ENCODE measurements at regions not wholly inside any gene's neighbourhood (a gene's known extent, or its start where the extent isn't known, plus 50 kb on each side); places are given as distances from the start of the nearest gene placed in this dataset.

DNA sequence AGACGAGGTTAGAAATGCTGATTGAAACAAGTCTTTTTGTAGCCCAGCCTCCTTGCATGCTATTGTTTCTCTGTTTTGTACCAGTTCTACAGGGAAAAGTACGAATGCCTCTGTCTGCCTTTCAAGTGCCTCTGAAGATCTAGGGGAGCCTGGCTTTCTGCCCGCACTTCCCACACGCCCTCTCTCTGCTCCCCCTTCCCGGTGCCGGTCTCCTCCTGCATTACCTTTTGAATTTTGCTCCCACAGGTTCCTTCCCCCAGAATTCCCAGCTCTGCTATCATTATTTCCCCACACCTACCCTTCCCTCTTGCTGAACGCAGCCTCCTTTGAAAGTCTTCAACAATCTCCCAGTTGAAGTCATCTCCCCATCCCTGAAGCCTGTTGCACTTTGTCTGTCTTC, 689.7 kb downstream of the BCL11B start:
- no peak overlapping the region for H3K4me3 Mint-ChIP-seq
- Histone ChIP-seq H3K36me3 (ENCODE audit: control insufficient read depth, insufficient read depth, low read length) (no peaks in the 10 kb centered on the region), H3K27me3 (ENCODE audit: control insufficient read depth, insufficient read depth, low read length) (no peaks in the 10 kb centered on the region), H3K4me1 (ENCODE audit: control insufficient read depth, insufficient read depth, low read length) (no peaks in the 10 kb centered on the region), H3K4me3 (ENCODE audit: low read length) (no peak overlapping the region), H3K27ac (ENCODE audit: low read length) (no peak overlapping the region), H3K9me3 (ENCODE audit: control insufficient read depth, insufficient read depth, low read length) (no peaks in the 10 kb centered on the region)
- no peak overlapping the region for H3K27ac Mint-ChIP-seq
- peaks cover 16 to 29% of the 10 kb centered on the region in 2 donors for H3K27me3 Mint-ChIP-seq (ENCODE audit: low read depth in 2 of 2)
- WGBS (ENCODE audit: insufficient coverage): 68% methylated on average over 7 of the region's 7 CpGs
- H3K4me1 Mint-ChIP-seq: no peaks in the 10 kb centered on the region
- DNase-seq (no peak), ATAC-seq (no peak)
- no peaks in the 10 kb centered on the region for H3K36me3 Mint-ChIP-seq
- intact Hi-C loops (cut with micrococcal nuclease): no loop called here
- H3K9me3 Mint-ChIP-seq: no peaks in the 10 kb centered on the region
- TF ChIP-seq, protein P1, sequence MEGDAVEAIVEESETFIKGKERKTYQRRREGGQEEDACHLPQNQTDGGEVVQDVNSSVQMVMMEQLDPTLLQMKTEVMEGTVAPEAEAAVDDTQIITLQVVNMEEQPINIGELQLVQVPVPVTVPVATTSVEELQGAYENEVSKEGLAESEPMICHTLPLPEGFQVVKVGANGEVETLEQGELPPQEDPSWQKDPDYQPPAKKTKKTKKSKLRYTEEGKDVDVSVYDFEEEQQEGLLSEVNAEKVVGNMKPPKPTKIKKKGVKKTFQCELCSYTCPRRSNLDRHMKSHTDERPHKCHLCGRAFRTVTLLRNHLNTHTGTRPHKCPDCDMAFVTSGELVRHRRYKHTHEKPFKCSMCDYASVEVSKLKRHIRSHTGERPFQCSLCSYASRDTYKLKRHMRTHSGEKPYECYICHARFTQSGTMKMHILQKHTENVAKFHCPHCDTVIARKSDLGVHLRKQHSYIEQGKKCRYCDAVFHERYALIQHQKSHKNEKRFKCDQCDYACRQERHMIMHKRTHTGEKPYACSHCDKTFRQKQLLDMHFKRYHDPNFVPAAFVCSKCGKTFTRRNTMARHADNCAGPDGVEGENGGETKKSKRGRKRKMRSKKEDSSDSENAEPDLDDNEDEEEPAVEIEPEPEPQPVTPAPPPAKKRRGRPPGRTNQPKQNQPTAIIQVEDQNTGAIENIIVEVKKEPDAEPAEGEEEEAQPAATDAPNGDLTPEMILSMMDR (IDR thresholded peaks at IDR 0.05): no peak

DNA sequence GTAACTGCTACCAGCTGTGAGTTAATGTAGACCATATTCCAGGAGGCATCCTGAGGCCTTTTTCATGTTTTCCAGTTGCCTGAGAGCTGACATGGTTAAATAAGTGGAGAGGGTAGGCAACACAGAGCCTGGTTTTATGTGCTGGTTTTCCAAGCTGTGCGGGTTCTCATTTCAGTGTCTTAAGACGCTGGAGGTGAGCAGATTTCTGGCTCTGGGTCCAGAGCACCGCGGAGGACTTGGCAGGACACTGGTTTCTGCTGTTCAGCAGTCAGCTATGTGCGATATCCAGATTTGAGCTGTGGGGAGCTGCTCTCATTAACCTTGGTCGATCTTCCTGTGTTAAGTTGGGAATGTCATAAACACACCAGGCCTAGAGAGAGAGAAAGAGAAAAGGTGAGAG, 680.8 kb downstream of the BCL11B start:
- no peaks in the 10 kb centered on the region for H3K27me3 ChIP-seq (ENCODE audit: control insufficient read depth, insufficient read depth, low read length)
- H3K9me3 Mint-ChIP-seq: no peaks in the 10 kb centered on the region
- no peaks in the 10 kb centered on the region for H3K4me1 Mint-ChIP-seq
- no peak overlapping the region for H3K27ac ChIP-seq (ENCODE audit: low read length)
- no peak overlapping the region for H3K27ac Mint-ChIP-seq
- no peak for DNase-seq
- peaks cover 1% of the 10 kb centered on the region for H3K36me3 Mint-ChIP-seq
- H3K4me1 ChIP-seq (ENCODE audit: control insufficient read depth, insufficient read depth, low read length): no peaks in the 10 kb centered on the region
- H3K9me3 ChIP-seq (ENCODE audit: control insufficient read depth, insufficient read depth, low read length): no peaks in the 10 kb centered on the region
- ATAC-seq: no peak
- no peak overlapping the region for H3K4me3 ChIP-seq (ENCODE audit: low read length)
- whole genome bisulfite sequencing (ENCODE audit: insufficient coverage): 87% methylated on average over 6 of the region's 6 CpGs
- H3K36me3 ChIP-seq (ENCODE audit: control insufficient read depth, insufficient read depth, low read length): no peaks in the 10 kb centered on the region
- peaks cover 0 to 3% of the 10 kb centered on the region in 2 donors for H3K27me3 Mint-ChIP-seq (ENCODE audit: low read depth in 2 of 2)
- H3K4me3 Mint-ChIP-seq: no peak overlapping the region
- intact Hi-C loops (cut with micrococcal nuclease): no loop called here
- TF ChIP-seq, protein P1 (IDR thresholded peaks at IDR 0.05): no peak

DNA sequence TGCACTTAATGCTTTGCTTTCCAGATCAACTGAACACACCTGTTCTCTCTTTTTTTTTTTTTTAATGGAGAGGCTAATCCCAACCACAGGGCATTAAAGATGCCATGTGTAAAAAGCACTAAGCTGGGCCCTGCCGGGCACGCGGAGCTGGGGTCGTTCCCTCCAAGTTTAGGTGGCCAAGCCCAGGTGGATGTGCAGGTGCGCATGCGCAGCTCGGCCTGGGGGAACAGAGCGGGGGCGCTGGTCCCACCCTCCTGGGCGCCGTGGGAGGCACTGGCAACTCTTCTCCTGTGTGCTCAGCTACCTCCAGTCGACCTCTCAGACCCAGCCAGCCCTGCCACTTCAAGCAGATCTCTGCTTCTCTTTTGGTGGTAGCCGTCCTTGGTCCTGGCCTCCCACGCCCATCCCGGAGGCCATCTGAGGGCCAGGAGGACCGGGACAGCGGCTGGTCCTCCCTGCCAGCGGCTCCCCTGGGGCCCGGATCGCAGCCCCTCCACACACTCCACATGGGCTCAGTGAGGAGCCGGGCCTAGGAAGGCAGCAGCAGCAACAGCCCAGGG, 679.3 kb downstream of the BCL11B start:
- Histone ChIP-seq H3K36me3 (ENCODE audit: control insufficient read depth, insufficient read depth, low read length) (no peaks in the 10 kb centered on the region), H3K4me3 (ENCODE audit: low read length) (no peak overlapping the region), H3K4me1 (ENCODE audit: control insufficient read depth, insufficient read depth, low read length) (no peaks in the 10 kb centered on the region), H3K27ac (ENCODE audit: low read length) (no peak overlapping the region), H3K9me3 (ENCODE audit: control insufficient read depth, insufficient read depth, low read length) (no peaks in the 10 kb centered on the region), H3K27me3 (ENCODE audit: control insufficient read depth, insufficient read depth, low read length) (no peaks in the 10 kb centered on the region)
- intact Hi-C loops (cut with micrococcal nuclease): no loop called here
- Mint-ChIP-seq H3K9me3 (peaks cover 3 to 4% of the 10 kb centered on the region in 2 donors), H3K27ac (no peak overlapping the region), H3K27me3 (ENCODE audit: low read depth in 2 of 2) (peaks cover 0 to 3% of the 10 kb centered on the region in 2 donors), H3K36me3 (peaks cover 8% of the 10 kb centered on the region), H3K4me1 (no peaks in the 10 kb centered on the region), H3K4me3 (no peak overlapping the region)
- no peak for ATAC-seq
- 87% methylated on average over 21 of the region's 21 CpGs for whole genome bisulfite sequencing (ENCODE audit: insufficient coverage)
- DNase-seq: no peak
- TF ChIP-seq, protein P1 (IDR thresholded peaks at IDR 0.05): no peak

DNA sequence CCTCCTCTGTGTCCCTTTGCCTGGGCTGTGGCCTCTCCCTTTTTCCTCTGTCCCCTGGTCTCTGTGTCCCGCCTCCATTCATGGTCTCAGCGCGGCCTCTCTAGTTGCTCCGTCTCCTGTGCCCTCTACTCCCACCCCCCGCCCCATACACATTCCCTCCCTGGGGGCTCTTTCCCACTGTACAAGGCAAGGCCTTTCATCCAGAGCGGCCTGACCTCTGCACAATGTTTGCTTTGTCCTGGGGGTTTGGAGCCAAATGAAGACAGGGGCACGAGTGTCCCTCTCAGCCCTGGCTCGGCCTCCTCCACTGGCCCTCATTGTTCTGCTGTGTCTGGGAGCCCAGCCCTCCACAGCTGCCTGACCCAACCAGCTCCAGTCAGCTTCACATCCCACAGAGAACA, 678.6 kb downstream of the BCL11B start:
- H3K36me3 Mint-ChIP-seq: peaks cover 8% of the 10 kb centered on the region
- no peak overlapping the region for H3K4me3 Mint-ChIP-seq
- H3K27ac ChIP-seq (ENCODE audit: low read length): no peak overlapping the region

More for the DNA sequence above, 678.6 kb downstream of the BCL11B start:
- 79% methylated on average over 7 of the region's 8 CpGs for WGBS (ENCODE audit: insufficient coverage)
- Mint-ChIP-seq H3K4me1 (no peaks in the 10 kb centered on the region), H3K27me3 (ENCODE audit: low read depth in 2 of 2) (peaks cover 0 to 5% of the 10 kb centered on the region in 2 donors), H3K27ac (no peak overlapping the region), H3K9me3 (peaks cover 3 to 4% of the 10 kb centered on the region in 2 donors)
- DNase-seq: no peak
- Histone ChIP-seq H3K4me1 (ENCODE audit: control insufficient read depth, insufficient read depth, low read length) (no peaks in the 10 kb centered on the region), H3K27me3 (ENCODE audit: control insufficient read depth, insufficient read depth, low read length) (no peaks in the 10 kb centered on the region), H3K36me3 (ENCODE audit: control insufficient read depth, insufficient read depth, low read length) (no peaks in the 10 kb centered on the region), H3K4me3 (ENCODE audit: low read length) (no peak overlapping the region), H3K9me3 (ENCODE audit: control insufficient read depth, insufficient read depth, low read length) (no peaks in the 10 kb centered on the region)
- intact Hi-C loops (cut with micrococcal nuclease): no loop called here
- TF ChIP-seq, protein P1 (IDR thresholded peaks at IDR 0.05): no peak
- ATAC-seq: no peak
